ENCODE measurements at regions not wholly inside any gene's neighbourhood (a gene's known extent, or its start where the extent isn't known, plus 50 kb on each side); places are given as distances from the start of the nearest gene placed in this dataset.
"Not testable (repeated sequence)": the region's sequence is repeated elsewhere in the genome, so short reads cannot be mapped to it uniquely, and the experiment has no call there.

GRCh38 chr10:109259293-109259692 is 664.0 kb downstream of the XPNPEP1 start:
- DNase-seq = no peak

- DNase-seq = no peak
Observed at GRCh38 chr10:109253306-109253705, 670.0 kb downstream of the XPNPEP1 start.

GRCh38 chr10:109250152-109250551 is 673.2 kb downstream of the XPNPEP1 start:
- no peak for DNase-seq

- no peak for DNase-seq
Observed at GRCh38 chr10:109247814-109248213, 675.5 kb downstream of the XPNPEP1 start.

- no peak for DNase-seq
Observed at GRCh38 chr10:109245821-109246220, 677.5 kb downstream of the XPNPEP1 start.

- no peak for DNase-seq
Observed at GRCh38 chr10:109239371-109239770, 683.9 kb downstream of the XPNPEP1 start.

- DNase-seq = no peak
Observed at GRCh38 chr10:109237682-109238081, 685.6 kb downstream of the XPNPEP1 start.

- no peak for DNase-seq
Observed at GRCh38 chr10:109237050-109237449, 686.3 kb downstream of the XPNPEP1 start.

- DNase-seq = not testable (repeated sequence)
Observed at GRCh38 chr10:109223533-109223932, 699.8 kb downstream of the XPNPEP1 start.

GRCh38 chr10:109219935-109220605 is 703.2 kb downstream of the XPNPEP1 start:
- no peak for DNase-seq

- DNase-seq = no peak
Observed at GRCh38 chr10:109218207-109218606, 705.1 kb downstream of the XPNPEP1 start.

- no peak for DNase-seq
Observed at GRCh38 chr10:109215291-109216075, 707.8 kb downstream of the XPNPEP1 start.

GRCh38 chr10:109214891-109215290 is 708.4 kb downstream of the XPNPEP1 start:
- DNase-seq = not testable (repeated sequence)

- DNase-seq = no peak
Observed at GRCh38 chr10:109207361-109207760, 716.0 kb downstream of the XPNPEP1 start.

- no peak for DNase-seq
Observed at GRCh38 chr10:109205929-109206585, 717.3 kb downstream of the XPNPEP1 start.

GRCh38 chr10:109203646-109204353 is 719.5 kb downstream of the XPNPEP1 start:
- DNase-seq = no peak

GRCh38 chr10:109202111-109202510 is 721.2 kb downstream of the XPNPEP1 start:
- DNase-seq = no peak

GRCh38 chr10:109200646-109201045 is 722.7 kb downstream of the XPNPEP1 start:
- DNase-seq = no peak

- no peak for DNase-seq
Observed at GRCh38 chr10:109191823-109192222, 731.5 kb downstream of the XPNPEP1 start.

GRCh38 chr10:109191341-109191740 is 732.0 kb downstream of the XPNPEP1 start:
- DNase-seq = no peak

GRCh38 chr10:109187677-109188076 is 735.6 kb downstream of the XPNPEP1 start:
- DNase-seq = no peak

GRCh38 chr10:109183366-109183765 is 739.9 kb downstream of the XPNPEP1 start:
- DNase-seq = no peak

- no peak for DNase-seq
Observed at GRCh38 chr10:109178591-109178990, 744.7 kb downstream of the XPNPEP1 start.

Data from NCI-H1092 treated with DMSO at 0.1 percent for 48 hours (cell line).